Heart left ventricle (tissue), 13 donors: ENCODE measurements at regions not wholly inside any gene's neighbourhood (a gene's known extent, or its start where the extent isn't known, plus 50 kb on each side); places are given as distances from the start of the nearest gene placed in this dataset.

Experiments
- CTCF ChIP-seq, 12 donors: fragments of 200-600 bp; sonication (generic) in 4 of 12; IDR thresholded peaks; one replicate each; pipeline versions ENCODE4 v1.5.0 to v1.8.0; 2018 to 2022; ENCODE audit warnings: antibody characterized with exemption in 12 of 12, mild to moderate bottlenecking in 5 of 12
- POLR2A ChIP-seq, 2 donors: fragments of 450-650 bp; IDR thresholded peaks; one replicate each; pipeline ENCODE4 v1.6.1; 2017; ENCODE audit warnings: antibody characterized with exemption in 2 of 2, mild to moderate bottlenecking in 2 of 2, moderate library complexity in 2 of 2
- donor health status: ischemic (EF 13 %, LVEDD 7.1; RV severe dilation, severe dysfunction).
- donor health status: DM: no; HTN: yes; CAD: no.
- donor health status: DM: no; HTN: no; CAD: no.
- donor health status: ischemic (EF 25% LVEDD 6.9; RV normal size, moderate dysfunction).
- donor health status: ischemic (EF 25% LVEDD 5.7; RV mildly dilated, moderate dysfunction).
- donor health status: ischemic (EF 35%, LVEDD 5.7; RV mildly dilated, moderate dysfunction).
- donor health status: nonischemic (EF 11% LVEDD 7.7; RV severe dilation, severe dysfunction).
- donor health status: DM: yes; HTN: yes; CAD: no.
- donor health status: PGD.
- donor health status: ischemic (EF 29% LVEDD 5.4; RV normal size, mild dysfunction).
- donor health status: nonischemic (EF 23%, LVEDD 6.1; RV moderate dilation, normal function).

GRCh38 chr18:61943175-61943964 lies 50.6 kb upstream of the RNF152 start:
- TF ChIP-seq POLR2A (IDR thresholded peaks at IDR 0.05) (no peak), CTCF (IDR thresholded peaks at IDR 0.05) (no peak)
